HL-60 (cell line): ENCODE measurements at regions not wholly inside any gene's neighbourhood (a gene's known extent, or its start where the extent isn't known, plus 50 kb on each side); places are given as distances from the start of the nearest gene placed in this dataset.

Experiments
- DNase-seq, 2 experiments: peaks; one replicate each; pipeline ENCODE4 v3.0.0-alpha.2; 2010 to 2020; ENCODE audit warnings: low read depth in 1 of 2, low spot score in 1 of 2
- H3K27ac ChIP-seq: fragments of 250-450 bp; sonication (Bioruptor Pico); replicated peaks from 2 replicates; pipeline ENCODE4 v1.5.1; 2020; ENCODE audit warnings: mild to moderate bottlenecking, moderate library complexity
- H3K27me3 ChIP-seq: fragments of 250-450 bp; sonication (Bioruptor Pico); 2 replicates; pipeline ENCODE4 v1.5.1; 2021; ENCODE audit warnings: mild to moderate bottlenecking, moderate library complexity; ENCODE audit not compliant: insufficient read depth, poor library complexity, severe bottlenecking
- H3K4me3 ChIP-seq: replicated peaks from 2 replicates; pipeline ENCODE4 v1.5.1; 2011; ENCODE audit warnings: mild to moderate bottlenecking, control low read depth, low read length; ENCODE audit not compliant: insufficient read depth
- GABPA ChIP-seq: IDR thresholded peaks from 2 replicates; pipeline ENCODE4 v1.6.1; 2012; ENCODE audit warnings: low read depth
- POLR2AphosphoS5 ChIP-seq: IDR thresholded peaks from 2 replicates; pipeline ENCODE4 v1.6.1; 2012; ENCODE audit warnings: low read depth
- SPI1 ChIP-seq: IDR thresholded peaks from 2 replicates; pipeline ENCODE4 v1.6.1; 2012; ENCODE audit warnings: low read depth, mild to moderate bottlenecking, borderline replicate concordance
- TF ChIP-seq, protein P1 (sequence below): IDR thresholded peaks from 2 replicates; pipeline ENCODE4 v1.6.1; 2012; ENCODE audit warnings: low read depth; ENCODE audit not compliant: insufficient replicate concordance
- TF ChIP-seq, protein P2 (sequence below): IDR thresholded peaks from one replicate; pipeline ENCODE4 v1.5.1; 2011; ENCODE audit warnings: low read length, control low read depth, inconsistent platforms; ENCODE audit not compliant: insufficient read depth

DNA sequence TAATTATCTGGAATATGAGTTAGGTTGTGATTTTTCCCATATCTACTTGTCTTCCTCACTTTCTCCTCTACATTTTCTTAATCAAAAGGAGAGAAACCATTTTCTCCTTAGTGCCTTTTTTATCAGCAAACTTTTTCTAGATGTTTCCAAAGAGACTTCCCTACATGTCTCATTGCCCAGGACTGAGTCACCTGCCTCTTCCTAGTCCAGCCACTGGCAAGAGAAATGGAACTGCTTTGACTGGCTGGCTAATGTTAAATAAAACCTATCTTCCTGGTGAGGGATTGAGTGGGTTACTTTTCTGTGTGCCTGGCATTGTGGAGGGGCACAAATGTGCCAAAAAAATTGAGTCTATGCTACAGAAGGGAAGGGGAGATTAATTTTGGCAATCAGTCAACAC, 52.1 kb upstream of the CD5L start:
- no peak for TF ChIP-seq POLR2AphosphoS5
- TF ChIP-seq, protein P1, sequence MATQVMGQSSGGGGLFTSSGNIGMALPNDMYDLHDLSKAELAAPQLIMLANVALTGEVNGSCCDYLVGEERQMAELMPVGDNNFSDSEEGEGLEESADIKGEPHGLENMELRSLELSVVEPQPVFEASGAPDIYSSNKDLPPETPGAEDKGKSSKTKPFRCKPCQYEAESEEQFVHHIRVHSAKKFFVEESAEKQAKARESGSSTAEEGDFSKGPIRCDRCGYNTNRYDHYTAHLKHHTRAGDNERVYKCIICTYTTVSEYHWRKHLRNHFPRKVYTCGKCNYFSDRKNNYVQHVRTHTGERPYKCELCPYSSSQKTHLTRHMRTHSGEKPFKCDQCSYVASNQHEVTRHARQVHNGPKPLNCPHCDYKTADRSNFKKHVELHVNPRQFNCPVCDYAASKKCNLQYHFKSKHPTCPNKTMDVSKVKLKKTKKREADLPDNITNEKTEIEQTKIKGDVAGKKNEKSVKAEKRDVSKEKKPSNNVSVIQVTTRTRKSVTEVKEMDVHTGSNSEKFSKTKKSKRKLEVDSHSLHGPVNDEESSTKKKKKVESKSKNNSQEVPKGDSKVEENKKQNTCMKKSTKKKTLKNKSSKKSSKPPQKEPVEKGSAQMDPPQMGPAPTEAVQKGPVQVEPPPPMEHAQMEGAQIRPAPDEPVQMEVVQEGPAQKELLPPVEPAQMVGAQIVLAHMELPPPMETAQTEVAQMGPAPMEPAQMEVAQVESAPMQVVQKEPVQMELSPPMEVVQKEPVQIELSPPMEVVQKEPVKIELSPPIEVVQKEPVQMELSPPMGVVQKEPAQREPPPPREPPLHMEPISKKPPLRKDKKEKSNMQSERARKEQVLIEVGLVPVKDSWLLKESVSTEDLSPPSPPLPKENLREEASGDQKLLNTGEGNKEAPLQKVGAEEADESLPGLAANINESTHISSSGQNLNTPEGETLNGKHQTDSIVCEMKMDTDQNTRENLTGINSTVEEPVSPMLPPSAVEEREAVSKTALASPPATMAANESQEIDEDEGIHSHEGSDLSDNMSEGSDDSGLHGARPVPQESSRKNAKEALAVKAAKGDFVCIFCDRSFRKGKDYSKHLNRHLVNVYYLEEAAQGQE, result no peak
- TF ChIP-seq, protein P2, sequence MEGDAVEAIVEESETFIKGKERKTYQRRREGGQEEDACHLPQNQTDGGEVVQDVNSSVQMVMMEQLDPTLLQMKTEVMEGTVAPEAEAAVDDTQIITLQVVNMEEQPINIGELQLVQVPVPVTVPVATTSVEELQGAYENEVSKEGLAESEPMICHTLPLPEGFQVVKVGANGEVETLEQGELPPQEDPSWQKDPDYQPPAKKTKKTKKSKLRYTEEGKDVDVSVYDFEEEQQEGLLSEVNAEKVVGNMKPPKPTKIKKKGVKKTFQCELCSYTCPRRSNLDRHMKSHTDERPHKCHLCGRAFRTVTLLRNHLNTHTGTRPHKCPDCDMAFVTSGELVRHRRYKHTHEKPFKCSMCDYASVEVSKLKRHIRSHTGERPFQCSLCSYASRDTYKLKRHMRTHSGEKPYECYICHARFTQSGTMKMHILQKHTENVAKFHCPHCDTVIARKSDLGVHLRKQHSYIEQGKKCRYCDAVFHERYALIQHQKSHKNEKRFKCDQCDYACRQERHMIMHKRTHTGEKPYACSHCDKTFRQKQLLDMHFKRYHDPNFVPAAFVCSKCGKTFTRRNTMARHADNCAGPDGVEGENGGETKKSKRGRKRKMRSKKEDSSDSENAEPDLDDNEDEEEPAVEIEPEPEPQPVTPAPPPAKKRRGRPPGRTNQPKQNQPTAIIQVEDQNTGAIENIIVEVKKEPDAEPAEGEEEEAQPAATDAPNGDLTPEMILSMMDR, result no peak
- no peak for TF ChIP-seq SPI1
- no peak for TF ChIP-seq GABPA
- Histone ChIP-seq H3K27ac (no peak overlapping the region), H3K4me3 (no peak overlapping the region), H3K27me3 (no peaks in the 10 kb centered on the region)
- no peak for DNase-seq

DNA sequence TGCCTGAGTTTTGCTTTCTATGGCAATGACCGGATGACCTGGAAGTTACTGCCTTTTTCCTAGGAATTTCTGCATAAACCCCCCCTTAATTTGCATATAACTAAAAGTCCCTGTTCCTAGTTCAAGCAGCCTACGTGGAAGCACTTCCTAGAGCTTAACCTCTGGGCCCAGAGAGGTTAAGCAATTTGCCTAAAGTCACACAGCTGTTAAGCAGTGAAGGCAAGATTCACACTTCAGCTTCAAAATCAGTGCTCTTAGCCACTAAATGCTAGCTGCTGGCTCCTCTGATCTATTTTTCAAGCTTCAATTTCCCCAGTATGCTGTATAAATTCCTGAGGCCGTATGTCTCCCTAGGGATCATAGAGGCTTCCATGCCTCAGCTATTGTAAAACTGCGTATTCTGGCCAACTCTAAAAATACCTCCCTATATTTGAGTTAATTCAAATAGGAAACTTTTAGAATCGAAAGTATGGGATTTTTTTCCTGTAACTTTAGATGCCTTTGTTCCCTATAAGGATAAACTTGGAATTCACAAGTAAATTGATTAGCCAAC, 53.1 kb upstream of the CD5L start:
- Histone ChIP-seq H3K4me3 (no peak overlapping the region), H3K27me3 (no peaks in the 10 kb centered on the region), H3K27ac (no peak overlapping the region)
- TF ChIP-seq POLR2AphosphoS5 (no peak), SPI1 (no peak), GABPA (no peak)
- TF ChIP-seq, protein P2, result no peak
- TF ChIP-seq, protein P1, result no peak
- DNase-seq, result no peak

DNA sequence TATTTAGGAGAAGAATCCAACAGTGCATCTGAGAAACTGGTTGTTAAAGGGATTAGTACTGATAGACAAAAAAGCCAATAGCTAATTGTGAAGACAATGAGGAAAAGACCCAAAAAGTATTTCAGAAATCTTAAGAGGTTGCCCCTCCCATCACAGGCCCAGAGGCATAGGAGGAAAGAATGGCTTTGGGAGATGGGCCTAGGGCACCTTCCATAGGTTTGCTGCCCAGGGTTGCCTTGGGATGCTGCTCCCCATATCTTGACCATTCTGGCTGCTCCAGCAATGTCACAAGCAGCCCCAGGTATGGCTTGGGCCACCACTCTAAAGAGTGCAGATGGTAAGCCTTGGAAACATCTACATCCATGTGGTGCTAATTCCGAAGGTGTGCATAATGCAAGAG, 68.7 kb upstream of the CD5L start:
- Histone ChIP-seq H3K27me3 (peaks cover 2% of the 10 kb centered on the region), H3K27ac (no peak overlapping the region), H3K4me3 (no peak overlapping the region)
- TF ChIP-seq GABPA (no peak), SPI1 (no peak), POLR2AphosphoS5 (no peak)
- TF ChIP-seq, protein P2, result no peak
- TF ChIP-seq, protein P1, result no peak
- no peak for DNase-seq
